Inflammatory macrophage treated with lipopolysaccharide for 1 hour (primary cell): ENCODE measurements at regions not wholly inside any gene's neighbourhood (a gene's known extent, or its start where the extent isn't known, plus 50 kb on each side); places are given as distances from the start of the nearest gene placed in this dataset.

Experiments
- DNase-seq, 2 donors: peaks; one replicate each; pipeline ENCODE4 v3.0.0-alpha.2; 2020 to 2022

DNA sequence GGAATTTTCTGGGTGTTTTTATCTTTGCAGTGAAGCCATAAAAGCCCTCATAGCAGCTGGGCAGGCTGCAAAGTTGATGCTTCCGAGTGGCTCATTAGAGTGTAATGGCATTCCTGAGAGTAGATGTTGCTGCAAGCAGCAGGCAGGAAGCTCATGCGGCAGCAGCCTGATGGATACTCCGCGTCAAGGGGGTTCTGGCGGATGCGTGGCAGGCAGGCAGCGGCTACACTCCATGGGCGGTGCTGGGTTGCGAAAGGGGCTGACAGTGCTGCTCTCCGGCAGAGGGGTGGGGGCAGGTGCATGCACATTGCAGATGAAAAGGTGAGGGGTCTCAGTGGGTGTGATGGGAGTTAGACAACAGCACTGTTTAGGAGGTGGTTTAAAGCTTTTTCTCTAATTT is 93.2 kb upstream of the AJAP1 start:
- no peak for DNase-seq

GRCh38 chr1:4562321-4562720 is 92.1 kb upstream of the AJAP1 start:
- DNase-seq, result no peak

- no peak for DNase-seq
These were observed 90.8 kb upstream of the AJAP1 start for GRCh38 chr1:4563586-4563985.

DNA sequence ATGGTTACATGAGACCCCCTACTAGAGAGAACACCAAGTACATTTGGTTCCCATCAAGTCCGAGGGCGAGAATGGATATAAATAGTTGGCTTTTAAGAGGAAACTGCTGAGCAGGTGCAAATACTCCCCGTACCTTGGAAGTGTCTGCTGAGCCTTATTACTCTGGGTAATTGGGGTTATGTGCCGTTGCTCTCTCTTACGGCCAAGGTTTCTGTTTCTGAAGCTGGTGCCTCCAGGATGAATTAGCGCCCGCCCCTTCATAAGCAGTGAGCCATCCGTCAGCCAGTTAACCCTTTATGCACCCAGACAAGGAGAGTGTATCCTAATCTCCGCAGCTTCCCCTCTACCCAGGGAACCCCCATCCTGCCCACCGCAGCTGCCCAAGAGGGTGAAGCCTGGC is 90.4 kb upstream of the AJAP1 start:
- no peak for DNase-seq

DNA sequence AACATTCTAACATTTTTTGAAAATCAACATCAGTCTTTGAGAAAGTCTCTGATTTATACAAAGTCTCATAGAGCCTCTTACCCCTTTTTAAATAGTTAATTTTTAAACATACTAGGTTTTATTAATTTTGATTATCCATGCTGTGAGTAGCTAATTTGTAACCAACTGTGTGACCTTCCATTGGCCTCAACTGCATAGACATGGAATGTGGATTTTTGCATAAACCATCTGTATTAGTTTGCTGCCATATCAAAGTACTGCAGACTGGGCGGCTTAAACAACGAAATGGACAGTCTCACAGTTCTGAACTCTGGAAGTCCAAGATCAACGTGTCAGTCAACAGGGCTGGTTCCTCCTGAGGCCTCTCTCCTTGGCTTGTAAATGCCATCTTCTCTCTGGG is 89.2 kb upstream of the AJAP1 start:
- DNase-seq, result no peak

GRCh38 chr1:4565801-4566449 is 88.5 kb upstream of the AJAP1 start:
- DNase-seq, result no peak

GRCh38 chr1:4571263-4571662 is 83.1 kb upstream of the AJAP1 start:
- DNase-seq, result no peak

DNA sequence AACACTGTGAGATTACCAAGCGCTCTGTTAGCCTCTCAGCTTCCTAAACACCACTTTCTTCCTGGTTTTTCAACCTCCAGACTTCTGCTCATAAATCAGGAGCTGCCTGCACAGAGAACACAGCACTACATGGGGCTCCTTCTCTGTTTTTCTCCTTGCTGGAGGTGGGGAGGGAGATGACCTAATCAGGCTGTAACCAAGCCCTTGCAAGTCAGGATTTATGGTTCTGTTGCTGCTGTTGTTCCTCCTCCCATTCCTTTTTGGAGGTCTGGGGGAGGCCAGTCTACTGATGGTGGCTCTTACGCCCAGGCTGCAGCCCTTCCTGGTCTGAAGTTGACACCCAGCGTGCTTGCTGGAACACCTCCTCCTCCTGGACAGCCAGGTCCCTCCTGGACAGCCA is 80.9 kb upstream of the AJAP1 start:
- DNase-seq, result no peak

- no peak for DNase-seq
These were observed 72.6 kb upstream of the AJAP1 start for GRCh38 chr1:4581807-4582206.

DNA sequence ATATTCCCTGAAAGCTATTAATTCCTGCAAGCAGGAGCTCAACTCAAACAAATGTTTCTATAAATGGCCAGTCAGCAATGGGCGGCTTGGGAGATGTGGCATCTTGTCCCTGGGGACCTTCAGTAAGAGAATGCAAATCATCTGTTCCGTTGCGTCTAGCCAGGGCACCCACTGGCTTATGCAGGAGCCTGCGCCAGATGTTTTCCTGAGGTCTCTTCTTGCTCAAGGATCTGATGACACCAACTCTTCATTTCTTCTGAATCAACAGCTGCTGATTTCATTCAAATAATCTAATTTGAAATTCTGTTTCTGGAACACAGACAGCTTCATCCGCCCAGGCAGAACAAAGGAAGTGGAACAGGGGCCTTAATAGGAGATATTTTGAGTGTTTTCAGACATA is 70.0 kb upstream of the AJAP1 start:
- DNase-seq, result no peak

DNA sequence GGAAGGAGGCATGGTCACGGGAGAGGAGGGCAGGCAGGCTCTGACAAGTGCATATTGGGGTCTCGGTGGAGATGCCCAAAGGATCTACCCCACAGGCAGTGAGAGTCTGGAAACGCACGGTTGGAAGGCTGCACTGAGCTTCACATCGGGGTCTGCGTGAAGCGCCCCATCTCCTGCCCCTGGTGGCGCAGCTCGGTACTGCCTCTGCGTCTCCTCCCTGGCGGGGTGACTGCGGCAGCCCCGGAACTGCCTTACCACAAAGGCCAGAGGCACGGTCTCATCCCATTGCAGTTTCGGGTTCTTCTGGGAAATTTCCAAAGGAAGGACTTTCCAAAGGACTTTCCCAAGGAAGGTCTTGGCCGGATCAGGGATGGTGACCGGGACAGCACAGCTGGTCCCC is 69.2 kb upstream of the AJAP1 start:
- peak in 1 of 2 donors; percentile 44 for DNase-seq

DNA sequence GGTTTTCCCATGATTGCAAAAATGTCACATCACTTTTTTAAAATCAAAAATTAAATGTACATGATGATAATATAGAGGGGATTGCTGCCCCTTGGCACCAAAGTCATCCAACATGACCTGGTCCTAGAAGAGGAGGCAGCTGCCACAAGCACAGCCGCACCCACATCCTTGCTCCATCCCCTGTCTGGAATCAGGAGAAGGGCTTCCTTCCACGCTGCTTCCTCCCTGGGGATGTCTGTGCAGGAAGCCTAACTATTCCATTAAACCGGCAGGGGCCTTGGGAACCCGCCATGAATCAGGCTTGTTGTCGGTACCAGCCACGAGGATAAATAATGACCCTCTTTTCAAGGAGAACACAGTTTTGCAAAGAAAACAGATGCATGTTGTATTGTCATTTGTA is 68.7 kb upstream of the AJAP1 start:
- no peak for DNase-seq

- no peak for DNase-seq
These were observed 67.7 kb upstream of the AJAP1 start for GRCh38 chr1:4586611-4587160.

GRCh38 chr1:4587721-4588120 is 66.7 kb upstream of the AJAP1 start:
- no peak for DNase-seq

GRCh38 chr1:4590756-4591155 is 63.7 kb upstream of the AJAP1 start:
- no peak for DNase-seq

GRCh38 chr1:4591926-4592325 is 62.5 kb upstream of the AJAP1 start:
- DNase-seq, result no peak

DNA sequence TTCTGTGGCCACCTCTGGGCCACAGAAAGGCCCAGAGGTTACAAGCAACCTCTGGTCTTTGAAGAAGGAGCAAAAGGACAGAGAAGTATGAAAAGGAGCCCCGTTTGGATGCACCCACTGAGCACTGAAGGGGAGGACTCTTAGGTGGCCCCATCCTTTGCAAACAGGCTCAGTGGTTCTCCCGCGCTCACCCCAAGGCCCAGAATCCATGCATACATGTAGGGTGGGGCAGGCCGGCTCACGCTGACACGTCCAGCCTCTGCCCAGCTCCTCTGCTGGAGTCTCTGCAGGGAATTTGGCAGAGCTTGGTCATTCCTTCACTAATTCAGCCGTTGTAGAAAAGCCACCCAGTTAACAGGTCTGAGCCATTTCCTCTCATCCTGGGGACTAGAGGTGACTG is 61.3 kb upstream of the AJAP1 start:
- DNase-seq, result no peak

DNA sequence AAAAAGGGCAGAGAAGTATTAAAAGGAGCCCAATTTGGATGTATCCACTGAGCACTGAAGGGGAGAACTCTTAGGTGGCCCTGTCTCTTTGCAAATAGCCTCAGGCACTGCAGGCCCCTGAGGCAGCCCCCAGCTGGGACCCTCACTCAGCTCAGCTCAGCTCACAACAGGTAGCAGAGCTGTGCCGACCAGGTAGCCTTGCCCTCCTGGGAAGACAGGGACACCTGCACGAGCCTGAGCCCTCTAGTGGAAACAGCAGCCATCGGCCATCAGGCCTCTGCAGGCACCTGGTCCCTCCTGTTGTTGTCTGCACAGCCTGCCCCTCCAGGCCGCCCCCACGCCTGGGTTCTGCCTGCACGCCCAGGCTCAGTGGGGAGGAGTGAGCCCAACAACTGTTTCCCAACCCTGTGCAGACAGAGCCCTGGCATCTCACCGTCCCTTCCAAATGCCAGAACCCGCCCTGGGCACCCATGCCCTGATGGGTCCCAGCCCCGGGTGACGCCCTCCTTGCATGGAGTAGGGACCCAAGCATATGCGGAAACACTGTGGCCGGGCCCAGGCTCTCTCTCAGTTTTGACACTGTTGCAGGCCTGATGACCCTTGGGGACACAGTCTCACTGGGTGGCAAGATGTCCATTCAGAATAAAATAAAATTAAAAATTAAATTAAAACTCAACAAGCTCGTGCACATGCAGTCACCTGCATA is 60.0 kb upstream of the AJAP1 start:
- no peak for DNase-seq

GRCh38 chr1:4595341-4596225 is 58.8 kb upstream of the AJAP1 start:
- DNase-seq, result no peak

DNA sequence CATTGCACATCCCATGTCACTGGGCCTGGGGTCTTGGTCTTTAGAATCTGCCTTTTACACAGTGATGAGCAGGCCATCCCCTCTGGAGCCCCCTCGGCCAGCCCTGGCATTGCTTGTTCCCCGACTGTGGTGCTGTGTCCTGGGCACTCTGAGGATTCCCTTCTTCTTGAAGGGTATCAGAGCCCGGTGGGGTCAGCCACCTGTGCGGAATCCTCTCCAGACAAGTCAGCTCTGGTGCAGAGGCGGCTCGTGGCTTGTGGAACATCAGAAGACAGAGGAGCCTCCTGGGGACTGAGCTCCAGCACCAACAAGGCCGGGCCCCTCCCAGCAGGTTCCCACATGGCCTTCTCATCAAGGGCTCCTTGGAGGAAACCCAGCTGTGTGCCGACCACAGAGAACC is 57.9 kb upstream of the AJAP1 start:
- no peak for DNase-seq

DNA sequence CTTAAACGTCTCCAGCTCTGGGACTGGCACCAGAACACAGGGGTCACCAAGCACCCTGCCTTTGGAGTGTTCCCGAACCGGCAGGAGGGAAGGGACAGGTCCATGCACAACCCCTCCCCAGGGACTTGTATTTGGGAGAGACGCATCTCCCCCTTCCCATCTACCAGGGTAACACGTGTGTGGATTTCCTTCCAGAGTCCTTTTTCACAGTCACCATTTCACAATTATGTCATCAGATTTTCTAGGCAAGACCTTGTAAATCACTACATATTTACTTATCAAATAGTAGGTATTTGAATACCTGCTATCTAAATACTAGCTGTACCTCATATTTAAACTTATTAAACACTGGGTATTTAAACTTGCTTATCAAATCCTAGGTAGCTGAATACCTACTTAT is 57.4 kb upstream of the AJAP1 start:
- no peak for DNase-seq

DNA sequence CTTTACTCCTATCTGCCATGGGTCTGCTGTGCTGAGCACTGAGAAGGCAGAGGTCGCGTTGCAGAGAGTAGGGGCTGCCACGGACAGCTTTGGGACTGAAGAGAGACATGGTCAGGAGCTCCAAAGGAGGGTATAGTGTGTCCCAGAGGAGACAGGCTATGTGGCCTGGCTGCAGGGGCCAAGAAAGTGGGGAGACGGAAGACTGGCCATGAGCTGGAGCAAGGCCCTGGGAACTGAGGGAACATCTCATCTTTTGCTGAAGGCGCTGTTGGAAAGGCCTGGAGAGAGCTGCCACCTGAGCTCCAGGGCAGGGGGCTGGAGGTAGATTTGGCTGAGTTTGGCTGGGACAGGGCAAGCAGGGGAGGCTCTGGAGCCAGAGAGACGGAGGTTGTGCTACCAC is 55.8 kb upstream of the AJAP1 start:
- DNase-seq, result no peak

- DNase-seq, result no peak
These were observed 54.9 kb upstream of the AJAP1 start for GRCh38 chr1:4599521-4599920.
